MCF 10A (cell line): ENCODE measurements at regions not wholly inside any gene's neighbourhood (a gene's known extent, or its start where the extent isn't known, plus 50 kb on each side); places are given as distances from the start of the nearest gene placed in this dataset.

Experiments used
- BruUV-seq: library from RNA; stranded (reverse); fragments of 400-500 nt; replicated peaks from 2 replicates; lab custom pipeline; 2021; lab: Mats Ljungman, UMichigan
- CTCF ChIA-PET: fragments of 300-600 bp; sonication (Branson Sonifier 250); formaldehyde crosslinking; extraction: SDS; loops from one replicate; lab custom pipeline; 2021; ENCODE audit warnings: antibody characterized with exemption, inconsistent platforms; lab: Yijun Ruan, JAX
- POLR2A ChIA-PET: fragments of 300-600, 350-650 bp; sonication (Branson Sonifier 250); formaldehyde crosslinking; extraction: SDS; loops from one replicate; lab custom pipeline; 2020; ENCODE audit warnings: antibody characterized with exemption, inconsistent platforms; lab: Yijun Ruan, JAX
- DNase-seq: peaks from one replicate; pipeline ENCODE4 v3.0.0-alpha.2; 2018; ENCODE audit not compliant: unreplicated experiment
- H3K27ac Mint-ChIP-seq: one replicate; pipeline ENCODE4 v1.8.0; 2022; ENCODE audit warnings: mild to moderate bottlenecking, low read depth, mixed read lengths; ENCODE audit not compliant: unreplicated experiment
- H3K27me3 Mint-ChIP-seq: one replicate; pipeline ENCODE4 v1.8.0; 2022; ENCODE audit warnings: mixed read lengths; ENCODE audit not compliant: insufficient read depth, unreplicated experiment
- H3K36me3 Mint-ChIP-seq: one replicate; pipeline ENCODE4 v1.8.0; 2022; ENCODE audit warnings: mild to moderate bottlenecking, moderate library complexity, mixed read lengths; ENCODE audit not compliant: insufficient read depth, unreplicated experiment
- H3K4me1 Mint-ChIP-seq: one replicate; pipeline ENCODE4 v1.8.0; 2022; ENCODE audit warnings: mixed read lengths; ENCODE audit not compliant: insufficient read depth, unreplicated experiment
- H3K4me3 Mint-ChIP-seq: one replicate; pipeline ENCODE4 v1.8.0; 2022; ENCODE audit warnings: mild to moderate bottlenecking, moderate library complexity, mixed read lengths; ENCODE audit not compliant: unreplicated experiment
- H3K9me3 Mint-ChIP-seq: one replicate; pipeline ENCODE4 v1.8.0; 2022; ENCODE audit warnings: mixed read lengths; ENCODE audit not compliant: unreplicated experiment
- intact Hi-C: fragments of 100-400 bp; cut with micrococcal nuclease; formaldehyde crosslinking; loops from 2 replicates; pipeline ENCODE4 v1.14.1; 2022
- TF ChIP-seq, protein P1 (sequence below): fragments of 200-600 bp; IDR thresholded peaks from one replicate; pipeline ENCODE4 v1.8.0; 2022; ENCODE audit warnings: antibody characterized with exemption, mild to moderate bottlenecking; ENCODE audit not compliant: unreplicated experiment

DNA sequence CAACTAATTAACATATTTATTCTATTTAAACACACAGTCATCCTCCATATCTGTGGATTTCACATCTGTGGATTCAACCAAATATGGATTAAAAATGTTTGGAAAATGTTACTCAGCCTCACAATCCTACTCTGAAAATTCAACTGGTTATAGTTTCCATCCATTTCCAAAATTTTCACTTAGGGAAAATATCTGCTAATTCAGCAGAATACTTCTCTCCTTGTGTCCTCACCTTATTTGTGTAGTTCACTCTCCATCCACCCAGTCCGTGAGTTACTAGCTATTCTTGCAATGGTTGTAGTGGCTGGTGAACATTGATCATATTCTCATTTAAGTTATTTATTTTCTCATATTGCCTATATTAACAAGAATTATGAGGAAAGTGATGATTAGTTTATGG, 77.6 kb upstream of the PRKCQ start:
- TF ChIP-seq, protein P1, sequence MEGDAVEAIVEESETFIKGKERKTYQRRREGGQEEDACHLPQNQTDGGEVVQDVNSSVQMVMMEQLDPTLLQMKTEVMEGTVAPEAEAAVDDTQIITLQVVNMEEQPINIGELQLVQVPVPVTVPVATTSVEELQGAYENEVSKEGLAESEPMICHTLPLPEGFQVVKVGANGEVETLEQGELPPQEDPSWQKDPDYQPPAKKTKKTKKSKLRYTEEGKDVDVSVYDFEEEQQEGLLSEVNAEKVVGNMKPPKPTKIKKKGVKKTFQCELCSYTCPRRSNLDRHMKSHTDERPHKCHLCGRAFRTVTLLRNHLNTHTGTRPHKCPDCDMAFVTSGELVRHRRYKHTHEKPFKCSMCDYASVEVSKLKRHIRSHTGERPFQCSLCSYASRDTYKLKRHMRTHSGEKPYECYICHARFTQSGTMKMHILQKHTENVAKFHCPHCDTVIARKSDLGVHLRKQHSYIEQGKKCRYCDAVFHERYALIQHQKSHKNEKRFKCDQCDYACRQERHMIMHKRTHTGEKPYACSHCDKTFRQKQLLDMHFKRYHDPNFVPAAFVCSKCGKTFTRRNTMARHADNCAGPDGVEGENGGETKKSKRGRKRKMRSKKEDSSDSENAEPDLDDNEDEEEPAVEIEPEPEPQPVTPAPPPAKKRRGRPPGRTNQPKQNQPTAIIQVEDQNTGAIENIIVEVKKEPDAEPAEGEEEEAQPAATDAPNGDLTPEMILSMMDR: no peak
- Mint-ChIP-seq H3K27me3 (peaks cover 75% of the 10 kb centered on the region), H3K4me3 (no peak overlapping the region), H3K9me3 (no peaks in the 10 kb centered on the region), H3K4me1 (no peaks in the 10 kb centered on the region), H3K27ac (no peak overlapping the region), H3K36me3 (no peaks in the 10 kb centered on the region)
- ChIA-PET CTCF (no interaction called here), POLR2A (interaction anchor here (0.6 to 0.7 kb wide), 2 partner anchors 534 to 992 kb away, joined by 3 to 6 read pairs; no protein-coding TSS in a partner anchor)
- BruUV-seq: no TSS peak
- intact Hi-C loops: no loop called here
- DNase-seq: no peak

DNA sequence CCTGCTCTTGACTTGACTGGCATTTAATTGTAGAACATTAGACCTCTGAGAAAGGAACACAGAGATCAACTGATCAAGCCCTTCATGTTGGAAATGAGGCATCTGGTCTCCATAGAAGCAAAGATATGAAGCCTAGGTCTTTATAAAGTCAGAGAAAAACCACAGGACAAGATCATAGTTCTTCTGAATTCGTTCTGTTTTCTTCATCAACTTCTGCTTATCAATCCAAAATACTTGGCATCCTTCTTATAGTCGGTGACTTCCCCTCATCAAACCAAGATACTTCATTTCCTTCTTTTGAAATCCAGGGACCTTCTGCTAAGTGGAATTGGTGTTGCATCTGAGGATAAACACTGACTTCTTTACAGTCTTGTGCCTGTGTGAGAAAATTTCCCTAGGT, 77.1 kb upstream of the PRKCQ start:
- Mint-ChIP-seq H3K36me3 (no peaks in the 10 kb centered on the region), H3K27ac (no peak overlapping the region), H3K4me1 (no peaks in the 10 kb centered on the region), H3K4me3 (no peak overlapping the region), H3K9me3 (no peaks in the 10 kb centered on the region), H3K27me3 (peaks cover 75% of the 10 kb centered on the region)
- no TSS peak for BruUV-seq
- no peak for DNase-seq
- CTCF ChIA-PET: no interaction called here
- TF ChIP-seq, protein P1: no peak
- intact Hi-C loops: no loop called here
- POLR2A ChIA-PET: no interaction called here

DNA sequence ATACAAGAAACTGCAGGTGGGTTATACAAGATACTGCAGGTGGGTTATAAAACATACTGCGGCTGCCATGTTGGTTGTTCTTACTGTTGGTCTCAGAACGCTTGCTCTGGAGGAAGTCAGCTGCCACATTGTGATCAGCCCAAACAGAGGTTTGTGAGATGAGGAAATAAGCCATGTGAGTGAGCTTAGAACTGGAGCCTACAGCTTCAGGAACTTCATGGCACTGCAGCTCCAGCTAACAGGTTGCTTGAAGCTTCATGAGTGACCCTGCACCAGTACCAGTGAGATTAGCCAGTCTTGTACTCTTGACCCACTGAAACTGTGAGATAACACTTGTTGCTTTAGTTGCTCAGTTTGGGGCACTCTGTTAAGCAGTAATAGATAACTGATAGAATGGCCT, 74.5 kb upstream of the PRKCQ start:
- Mint-ChIP-seq H3K4me3 (no peak overlapping the region), H3K27ac (no peak overlapping the region), H3K27me3 (peaks cover 80% of the 10 kb centered on the region), H3K36me3 (no peaks in the 10 kb centered on the region), H3K9me3 (no peaks in the 10 kb centered on the region), H3K4me1 (no peaks in the 10 kb centered on the region)
- intact Hi-C loops: no loop called here
- ChIA-PET POLR2A (no interaction called here), CTCF (no interaction called here)
- BruUV-seq: no TSS peak
- no peak for DNase-seq
- TF ChIP-seq, protein P1: no peak

DNA sequence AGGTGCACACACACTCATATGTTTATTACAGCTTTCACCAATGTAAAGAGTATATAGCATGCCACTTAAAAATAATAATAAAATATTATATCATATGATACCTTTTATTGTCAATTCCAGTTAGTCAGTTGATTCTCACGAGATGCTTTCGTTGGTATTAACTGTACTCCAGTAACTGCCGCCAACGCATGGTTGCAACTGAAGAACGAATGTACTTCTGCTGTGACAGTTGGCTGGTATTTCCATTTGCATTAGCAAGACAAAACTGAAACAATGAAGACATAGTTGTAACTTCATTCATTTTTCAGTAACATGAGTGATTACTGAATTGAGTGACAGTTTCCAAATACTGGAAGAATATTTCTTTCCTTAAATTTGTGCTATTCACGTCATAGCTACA, 70.5 kb upstream of the PRKCQ start:
- intact Hi-C loops: no loop called here
- Mint-ChIP-seq H3K9me3 (no peaks in the 10 kb centered on the region), H3K4me1 (no peaks in the 10 kb centered on the region), H3K27me3 (peaks cover 43% of the 10 kb centered on the region), H3K4me3 (no peak overlapping the region), H3K36me3 (no peaks in the 10 kb centered on the region), H3K27ac (no peak overlapping the region)
- BruUV-seq: no TSS peak
- ChIA-PET CTCF (interaction anchor here (0.8 to 1.6 kb wide), 2 partner anchors 17 to 233 kb away, joined by 3 to 6 read pairs; no protein-coding TSS in a partner anchor), POLR2A (no interaction called here)
- DNase-seq: no peak
- TF ChIP-seq, protein P1: no peak
